ENCODE measurements at regions not wholly inside any gene's neighbourhood (a gene's known extent, or its start where the extent isn't known, plus 50 kb on each side); places are given as distances from the start of the nearest gene placed in this dataset.

GRCh38 chr18:64645753-64646152 is 496.9 kb upstream of the LINC00305 start:
- TF ChIP-seq CTCF (optimal IDR thresholded peaks at IDR 0.05 in 1 of 3, IDR thresholded peaks at IDR 0.05 in 1 of 3, conservative IDR thresholded peaks at IDR 0.05 in 1 of 3; ENCODE audit: extremely low read depth in 1 of 3, insufficient read depth in 2 of 3, low read length in 3 of 3) (no peak), EZH2 (IDR thresholded peaks at IDR 0.05; ENCODE audit: low read length) (no peak)

Data from keratinocyte (primary cell).